ENCODE measurements at regions not wholly inside any gene's neighbourhood (a gene's known extent, or its start where the extent isn't known, plus 50 kb on each side); places are given as distances from the start of the nearest gene placed in this dataset.

DNA sequence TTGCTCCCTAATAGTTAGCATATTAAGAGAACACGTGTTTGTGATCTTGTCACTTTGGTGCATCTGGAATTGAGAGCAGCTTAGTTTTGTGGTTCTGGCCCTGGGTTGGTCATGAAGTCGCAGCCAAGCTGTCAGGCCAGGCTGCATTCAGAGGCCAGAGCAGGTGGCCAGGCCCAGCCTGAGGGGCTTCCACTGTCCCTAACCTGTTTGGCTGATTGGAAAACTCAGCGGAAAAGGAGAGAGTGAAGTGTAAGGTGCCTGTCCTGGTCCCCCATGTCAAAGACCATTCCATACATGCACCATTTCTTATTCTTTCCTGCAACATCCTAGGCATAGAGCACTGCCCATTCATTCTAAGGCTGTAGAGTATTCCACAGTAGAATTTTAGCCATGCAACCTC is 111.5 kb upstream of the IGLL5 start:
- no peak for TF ChIP-seq CTCF (IDR thresholded peaks at IDR 0.05)
- TF ChIP-seq POLR2A (IDR thresholded peaks at IDR 0.05): no peak
